OCI-LY3 (cell line): ENCODE measurements at regions not wholly inside any gene's neighbourhood (a gene's known extent, or its start where the extent isn't known, plus 50 kb on each side); places are given as distances from the start of the nearest gene placed in this dataset.
A peak's percentile ranks its signal among the peaks of the same experiment; 100 is the strongest.

ENCODE experiments used
- H2AFZ ChIP-seq: fragments of 200-600, 300-600 bp; shearing (Covaris generic); 2 replicates; pipeline ENCODE4 v1.6.0; 2014; ENCODE audit warnings: antibody characterized with exemption, low read depth, low read length
- H3K27ac ChIP-seq: fragments of 200-600, 300-600 bp; sonication (generic); 2 replicates; pipeline ENCODE4 v1.5.1; 2014; ENCODE audit warnings: mild to moderate bottlenecking, low read length, moderate library complexity, mixed read lengths
- H3K27me3 ChIP-seq: fragments of 200-600, 300-600 bp; sonication (generic); 2 replicates; pipeline ENCODE4 v1.6.1; 2014; ENCODE audit warnings: low read depth, low read length, mixed read lengths
- H3K36me3 ChIP-seq: fragments of 200-600, 300-600 bp; sonication (generic); replicated peaks from 2 replicates; pipeline ENCODE3; 2014; ENCODE audit warnings: low read depth, low read length, mixed read lengths
- H3K4me1 ChIP-seq: fragments of 300-600, 200-600 bp; sonication (generic); 2 replicates; pipeline ENCODE4 v1.6.1; 2014; ENCODE audit warnings: low read length, mixed read lengths
- H3K4me2 ChIP-seq: fragments of 200-600, 300-600 bp; sonication (generic); 2 replicates; pipeline ENCODE4 v1.6.1; 2014; ENCODE audit warnings: low read length, mixed read lengths
- H3K4me3 ChIP-seq: fragments of 300-600, 200-600 bp; sonication (generic); 2 replicates; pipeline ENCODE4 v1.5.1; 2014; ENCODE audit warnings: antibody characterized with exemption, mild to moderate bottlenecking, low read length, moderate library complexity
- H3K79me2 ChIP-seq: fragments of 300-600, 200-600 bp; shearing (Covaris generic); 2 replicates; pipeline ENCODE4 v1.6.1; 2014; ENCODE audit warnings: mild to moderate bottlenecking, low read length, mixed read lengths
- H3K9ac ChIP-seq: fragments of 300-600, 200-600 bp; shearing (Covaris generic); 2 replicates; pipeline ENCODE4 v1.6.0; 2014; ENCODE audit warnings: mild to moderate bottlenecking, low read length, moderate library complexity
- H3K9me3 ChIP-seq: fragments of 200-600, 300-600 bp; shearing (Covaris generic); 2 replicates; pipeline ENCODE4 v1.6.1; 2014; ENCODE audit warnings: low read length, mixed read lengths; ENCODE audit not compliant: insufficient read depth
- H4K20me1 ChIP-seq: fragments of 200-600, 300-600 bp; sonication (generic); 2 replicates; pipeline ENCODE4 v1.6.1; 2016; ENCODE audit warnings: low read length, mixed read lengths; ENCODE audit not compliant: insufficient read depth
- CTCF ChIP-seq: fragments of 200-600, 300-600 bp; sonication (generic); IDR thresholded peaks from 2 replicates; pipeline ENCODE4 v1.5.1; 2014; ENCODE audit warnings: antibody characterized with exemption, low read length, low read depth
- EZH2phosphoT487 ChIP-seq: fragments of 200-600 bp; shearing (Covaris generic); IDR thresholded peaks from 2 replicates; pipeline ENCODE4 v1.6.1; 2018; ENCODE audit warnings: antibody characterized with exemption, mixed run types, low read depth

DNA sequence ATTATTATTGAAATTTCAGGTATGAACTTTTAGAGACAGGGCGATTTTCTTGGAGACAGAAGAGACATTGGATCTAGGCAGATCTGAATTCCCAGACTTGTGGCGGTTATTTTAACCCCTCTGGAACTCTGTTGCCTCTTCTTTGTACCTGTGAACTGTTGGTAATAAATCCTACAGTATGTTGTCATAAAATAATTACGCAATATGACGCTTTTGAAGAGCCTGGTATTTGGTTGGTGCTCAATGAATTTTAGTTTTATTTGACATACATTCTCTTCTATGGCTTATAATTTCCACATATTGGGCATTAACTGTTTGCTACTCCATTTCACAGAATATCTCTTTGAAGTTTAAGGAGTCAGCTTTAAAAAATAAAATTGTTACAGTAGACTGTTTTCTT is 1496.1 kb upstream of the IGFBP7 start:
- H3K4me2 ChIP-seq, result no peak overlapping the region
- H3K79me2 ChIP-seq, result no peaks in the 10 kb centered on the region
- H4K20me1 ChIP-seq, result no peaks in the 10 kb centered on the region
- H2AFZ ChIP-seq, result no peak overlapping the region
- no peak overlapping the region for H3K4me3 ChIP-seq
- H3K27ac ChIP-seq, result no peak overlapping the region
- TF ChIP-seq EZH2phosphoT487 (no peak), CTCF (no peak)
- peaks cover 18% of the 10 kb centered on the region for H3K4me1 ChIP-seq
- H3K27me3 ChIP-seq, result no peaks in the 10 kb centered on the region
- 0 out of 2 replicates have a peak, but pooled peaks cover 2% of the 10 kb centered on the region for H3K9me3 ChIP-seq
- H3K36me3 ChIP-seq, result peaks cover 3% of the 10 kb centered on the region
- H3K9ac ChIP-seq, result no peak overlapping the region

DNA sequence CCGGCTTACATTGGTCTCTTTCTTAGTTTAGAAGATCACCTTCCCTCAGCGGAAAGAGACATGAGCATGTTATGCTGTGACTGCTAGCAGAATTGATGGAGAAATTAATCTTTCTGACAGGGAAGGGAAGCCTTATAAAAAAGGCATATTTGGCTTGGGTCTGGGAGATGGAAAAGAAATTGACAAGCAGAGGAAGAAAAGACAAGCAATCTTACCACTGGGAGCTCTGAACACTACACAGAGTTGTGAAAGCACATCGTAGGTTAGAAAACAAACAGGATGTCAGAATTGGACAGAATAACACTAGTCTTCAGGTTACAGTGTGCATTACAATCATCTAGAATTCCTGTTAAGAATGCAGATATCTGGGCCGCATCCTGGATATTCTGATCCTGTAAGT is 1493.8 kb upstream of the IGFBP7 start:
- peaks cover 29% of the 10 kb centered on the region for H3K4me1 ChIP-seq
- no peaks in the 10 kb centered on the region for H4K20me1 ChIP-seq
- TF ChIP-seq CTCF (no peak), EZH2phosphoT487 (no peak)
- no peak overlapping the region for H2AFZ ChIP-seq
- H3K9ac ChIP-seq, result no peak overlapping the region
- no peaks in the 10 kb centered on the region for H3K79me2 ChIP-seq
- no peak overlapping the region for H3K4me3 ChIP-seq
- peaks cover 12% of the 10 kb centered on the region for H3K36me3 ChIP-seq
- H3K27ac ChIP-seq, result no peak overlapping the region
- no peak overlapping the region for H3K4me2 ChIP-seq
- no peaks in the 10 kb centered on the region for H3K27me3 ChIP-seq
- 0 out of 2 replicates have a peak, but pooled peaks cover 5% of the 10 kb centered on the region for H3K9me3 ChIP-seq

- H3K4me1 ChIP-seq, result peaks cover 29% of the 10 kb centered on the region
- H3K36me3 ChIP-seq, result peaks cover 12% of the 10 kb centered on the region
- no peak overlapping the region for H3K4me2 ChIP-seq
- no peak overlapping the region for H3K27ac ChIP-seq
- H3K9me3 ChIP-seq, result 0 out of 2 replicates have a peak, but pooled peaks cover 5% of the 10 kb centered on the region
- H3K79me2 ChIP-seq, result no peaks in the 10 kb centered on the region
- no peaks in the 10 kb centered on the region for H3K27me3 ChIP-seq
- TF ChIP-seq CTCF, result no peak
- TF ChIP-seq EZH2phosphoT487, result no peak
- no peak overlapping the region for H3K4me3 ChIP-seq
- H3K9ac ChIP-seq, result no peak overlapping the region
- no peaks in the 10 kb centered on the region for H4K20me1 ChIP-seq
- H2AFZ ChIP-seq, result no peak overlapping the region
Observed at GRCh38 chr4:58602731-58603359, 1492.7 kb upstream of the IGFBP7 start.

- 0 out of 2 replicates have a peak, but pooled peaks cover 5% of the 10 kb centered on the region for H3K9me3 ChIP-seq
- H3K36me3 ChIP-seq, result peaks cover 12% of the 10 kb centered on the region
- H3K27me3 ChIP-seq, result no peaks in the 10 kb centered on the region
- no peaks in the 10 kb centered on the region for H4K20me1 ChIP-seq
- H3K4me1 ChIP-seq, result peaks cover 29% of the 10 kb centered on the region
- H3K4me3 ChIP-seq, result no peak overlapping the region
- H2AFZ ChIP-seq, result no peak overlapping the region
- peak overlapping the region; percentile 36 for H3K4me2 ChIP-seq
- H3K27ac ChIP-seq, result no peak overlapping the region
- no peaks in the 10 kb centered on the region for H3K79me2 ChIP-seq
- H3K9ac ChIP-seq, result no peak overlapping the region
- peak; percentile 75; the same call in 1 of the 2 replicates for TF ChIP-seq EZH2phosphoT487
- TF ChIP-seq CTCF, result no peak
Observed at GRCh38 chr4:58602022-58602421, 1491.8 kb upstream of the IGFBP7 start.
